Activated T-cell treated with anti-CD3 and anti-CD28 coated beads, Interleukin-2, amount 50 U/mL, for 24 hours (primary cell): ENCODE measurements at regions not wholly inside any gene's neighbourhood (a gene's known extent, or its start where the extent isn't known, plus 50 kb on each side); places are given as distances from the start of the nearest gene placed in this dataset.

Experiments
- DNase-seq: peaks from one replicate; pipeline ENCODE4 v3.0.0-alpha.2; 2020
- H3K27ac Mint-ChIP-seq: 2 replicates; pipeline ENCODE4 v1.8.0; 2020; ENCODE audit warnings: mild to moderate bottlenecking, mixed read lengths
- H3K27me3 Mint-ChIP-seq: 2 replicates; pipeline ENCODE4 v1.8.0; 2020; ENCODE audit warnings: mixed read lengths
- H3K36me3 Mint-ChIP-seq: 2 replicates; pipeline ENCODE4 v1.8.0; 2020; ENCODE audit warnings: low read depth, mixed read lengths
- H3K4me1 Mint-ChIP-seq: 2 replicates; pipeline ENCODE4 v1.8.0; 2020; ENCODE audit warnings: low read depth, mixed read lengths
- H3K4me3 Mint-ChIP-seq: 2 replicates; pipeline ENCODE4 v1.8.0; 2020; ENCODE audit warnings: mild to moderate bottlenecking, moderate library complexity, mixed read lengths
- H3K9me3 Mint-ChIP-seq: 2 replicates; pipeline ENCODE4 v1.8.0; 2020; ENCODE audit warnings: mixed read lengths

DNA sequence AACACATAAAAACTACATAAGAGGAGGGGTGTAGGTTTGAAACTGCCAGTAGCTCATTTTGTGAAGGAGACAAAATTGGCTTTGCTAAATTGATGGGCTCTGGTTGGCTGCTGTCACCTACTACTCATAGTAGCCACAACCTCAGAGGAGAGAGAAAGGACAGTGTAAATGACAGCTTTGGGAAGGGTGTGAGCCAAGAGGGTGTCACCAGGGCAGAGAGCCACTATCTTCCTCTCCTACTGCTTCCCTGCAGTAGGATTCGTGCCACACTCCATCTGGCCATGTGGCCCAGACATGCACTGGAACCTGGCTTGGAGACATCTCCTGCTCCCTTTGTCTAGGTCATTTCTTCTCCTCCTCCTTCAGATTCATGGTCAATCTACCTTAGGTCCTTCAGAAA is 455.9 kb downstream of the ENC1 start:
- H3K27me3 Mint-ChIP-seq = peaks cover 34% of the 10 kb centered on the region
- no peak overlapping the region for H3K4me3 Mint-ChIP-seq
- no peaks in the 10 kb centered on the region for H3K36me3 Mint-ChIP-seq
- peaks cover 9% of the 10 kb centered on the region for H3K4me1 Mint-ChIP-seq
- H3K9me3 Mint-ChIP-seq = no peaks in the 10 kb centered on the region
- no peak for DNase-seq
- no peak overlapping the region for H3K27ac Mint-ChIP-seq

DNA sequence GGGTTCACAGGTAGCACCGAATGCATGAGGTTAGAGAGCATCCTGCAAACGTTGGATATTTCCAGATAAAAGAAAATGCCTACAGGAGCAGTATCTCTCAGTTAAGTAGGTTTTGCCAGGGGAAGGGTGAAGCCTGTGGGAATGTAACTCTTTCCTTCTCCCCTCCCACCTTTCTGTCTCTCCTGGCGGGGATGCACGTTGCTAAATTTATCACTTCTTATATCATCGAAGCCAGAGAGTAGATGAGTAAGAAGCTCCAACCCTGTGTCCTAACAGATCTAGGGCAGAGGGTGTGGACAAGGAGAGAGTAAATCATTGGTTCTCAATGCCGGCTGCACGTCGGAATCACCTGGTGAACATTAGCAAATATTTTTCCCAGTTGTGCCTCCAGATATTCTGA is 457.5 kb downstream of the ENC1 start:
- Mint-ChIP-seq H3K36me3 (no peaks in the 10 kb centered on the region), H3K4me1 (peaks cover 9% of the 10 kb centered on the region), H3K4me3 (no peak overlapping the region), H3K27ac (no peak overlapping the region), H3K9me3 (no peaks in the 10 kb centered on the region), H3K27me3 (peaks cover 39% of the 10 kb centered on the region)
- no peak for DNase-seq

DNA sequence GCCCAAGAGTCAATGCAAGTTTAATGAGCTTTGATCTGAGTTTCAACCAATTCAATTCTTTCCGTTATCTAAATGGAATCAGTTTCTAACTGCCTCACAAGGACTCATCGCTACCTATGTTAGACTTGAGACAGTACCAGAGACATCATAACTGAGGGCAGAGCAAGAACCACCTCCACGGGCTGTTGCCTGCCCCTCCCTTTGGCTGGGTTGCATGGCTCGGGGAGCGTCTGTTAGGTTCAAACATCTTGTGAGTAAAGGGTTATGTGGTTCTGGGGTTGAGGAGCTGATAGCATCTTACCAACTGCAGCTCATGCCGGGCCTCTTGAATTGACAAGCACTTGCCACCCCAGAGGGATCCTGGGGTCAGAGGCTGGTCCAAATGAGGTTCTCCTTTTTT is 457.9 kb downstream of the ENC1 start:
- H3K27ac Mint-ChIP-seq = no peak overlapping the region
- peaks cover 35% of the 10 kb centered on the region for H3K27me3 Mint-ChIP-seq
- no peaks in the 10 kb centered on the region for H3K9me3 Mint-ChIP-seq
- no peak overlapping the region for H3K4me3 Mint-ChIP-seq
- no peaks in the 10 kb centered on the region for H3K36me3 Mint-ChIP-seq
- DNase-seq = peak; percentile 34
- H3K4me1 Mint-ChIP-seq = peaks cover 9% of the 10 kb centered on the region

DNA sequence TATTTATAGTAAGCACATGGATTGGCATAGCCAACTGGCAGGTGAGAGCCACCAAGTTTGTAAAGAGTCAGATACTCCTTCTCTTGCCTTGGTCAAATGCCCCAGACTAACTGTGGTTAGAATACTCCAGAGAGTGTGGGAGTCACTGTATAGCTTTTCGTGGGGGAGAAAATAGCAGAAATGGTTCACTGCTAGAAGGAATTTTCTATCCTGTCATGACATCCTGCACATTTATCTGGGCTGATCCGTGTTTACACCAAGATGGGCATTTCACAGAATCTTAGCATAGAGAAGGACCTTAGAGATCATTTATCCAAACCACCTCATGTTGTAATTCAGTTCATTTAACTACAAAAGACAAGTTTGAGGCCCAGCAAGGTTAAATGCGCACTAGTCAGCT is 460.8 kb downstream of the ENC1 start:
- Mint-ChIP-seq H3K27me3 (peaks cover 40% of the 10 kb centered on the region), H3K4me1 (peaks cover 9% of the 10 kb centered on the region), H3K27ac (no peak overlapping the region), H3K4me3 (no peak overlapping the region), H3K36me3 (no peaks in the 10 kb centered on the region), H3K9me3 (no peaks in the 10 kb centered on the region)
- DNase-seq = no peak

DNA sequence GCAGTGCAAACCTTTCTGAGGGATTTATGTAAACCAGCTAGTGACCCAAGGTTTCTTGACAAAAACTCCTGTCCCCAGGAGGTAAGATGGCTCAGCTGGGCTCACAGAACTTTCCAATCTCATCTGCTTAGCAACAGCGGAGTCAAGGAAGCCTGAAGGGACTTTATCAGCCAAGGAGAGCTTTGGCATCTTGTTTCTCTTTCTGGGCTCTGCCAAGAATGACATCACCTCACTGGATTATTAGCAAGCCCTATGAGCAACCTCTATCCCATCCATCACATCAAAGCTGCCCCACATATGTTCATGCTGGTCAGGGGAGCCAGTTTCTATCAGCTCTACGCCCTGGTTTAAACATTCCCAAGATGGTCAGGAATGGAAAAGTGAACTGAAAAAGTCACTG is 461.3 kb downstream of the ENC1 start:
- no peaks in the 10 kb centered on the region for H3K36me3 Mint-ChIP-seq
- DNase-seq = no peak
- H3K27me3 Mint-ChIP-seq = peaks cover 39% of the 10 kb centered on the region
- H3K27ac Mint-ChIP-seq = no peak overlapping the region
- no peak overlapping the region for H3K4me3 Mint-ChIP-seq
- H3K9me3 Mint-ChIP-seq = no peaks in the 10 kb centered on the region
- H3K4me1 Mint-ChIP-seq = peaks cover 9% of the 10 kb centered on the region

DNA sequence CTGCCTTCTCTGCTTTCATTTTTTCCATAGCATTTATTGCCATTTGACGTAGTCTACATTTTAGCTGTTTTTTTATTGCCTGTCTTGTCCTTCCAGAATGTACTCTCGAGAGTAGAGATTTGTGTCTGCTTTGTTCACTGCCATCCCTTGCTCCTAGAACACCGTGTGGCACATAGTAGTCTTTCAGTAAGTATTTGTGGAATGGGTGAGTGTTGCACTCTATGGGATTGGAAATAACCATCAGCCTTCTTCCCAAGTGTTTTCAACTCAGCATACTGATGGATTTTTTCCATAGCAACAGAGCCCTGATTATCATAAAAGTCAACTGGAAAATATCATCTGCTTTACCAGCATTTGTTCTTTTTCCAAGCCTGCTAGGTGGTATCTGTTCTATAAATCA is 462.6 kb downstream of the ENC1 start:
- Mint-ChIP-seq H3K4me3 (no peak overlapping the region), H3K36me3 (no peaks in the 10 kb centered on the region), H3K27me3 (peaks cover 40% of the 10 kb centered on the region), H3K9me3 (no peaks in the 10 kb centered on the region), H3K27ac (no peak overlapping the region), H3K4me1 (peaks cover 9% of the 10 kb centered on the region)
- DNase-seq = no peak

DNA sequence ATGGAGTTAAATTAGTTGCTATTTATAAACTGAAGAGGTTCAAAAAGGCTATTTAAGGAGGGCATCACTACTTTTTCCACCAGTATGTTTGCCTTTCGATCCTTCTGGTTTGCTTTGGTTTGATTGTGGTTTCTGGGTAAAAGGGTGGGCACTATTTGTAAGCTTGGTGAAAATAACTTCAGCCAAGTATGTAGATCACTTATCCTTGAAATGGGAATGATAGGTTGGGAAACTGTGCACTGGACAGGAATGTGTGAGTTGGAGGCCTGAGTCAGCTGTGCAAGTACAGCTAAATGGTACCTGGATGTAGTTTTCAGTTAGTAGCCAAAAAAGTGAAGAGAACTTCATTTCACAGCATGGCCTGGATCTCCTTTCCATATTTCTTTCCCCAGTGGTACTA is 466.2 kb downstream of the ENC1 start:
- DNase-seq = no peak
- no peaks in the 10 kb centered on the region for H3K4me1 Mint-ChIP-seq
- H3K27ac Mint-ChIP-seq = no peak overlapping the region
- no peaks in the 10 kb centered on the region for H3K36me3 Mint-ChIP-seq
- no peaks in the 10 kb centered on the region for H3K9me3 Mint-ChIP-seq
- peaks cover 26% of the 10 kb centered on the region for H3K27me3 Mint-ChIP-seq
- H3K4me3 Mint-ChIP-seq = no peak overlapping the region

DNA sequence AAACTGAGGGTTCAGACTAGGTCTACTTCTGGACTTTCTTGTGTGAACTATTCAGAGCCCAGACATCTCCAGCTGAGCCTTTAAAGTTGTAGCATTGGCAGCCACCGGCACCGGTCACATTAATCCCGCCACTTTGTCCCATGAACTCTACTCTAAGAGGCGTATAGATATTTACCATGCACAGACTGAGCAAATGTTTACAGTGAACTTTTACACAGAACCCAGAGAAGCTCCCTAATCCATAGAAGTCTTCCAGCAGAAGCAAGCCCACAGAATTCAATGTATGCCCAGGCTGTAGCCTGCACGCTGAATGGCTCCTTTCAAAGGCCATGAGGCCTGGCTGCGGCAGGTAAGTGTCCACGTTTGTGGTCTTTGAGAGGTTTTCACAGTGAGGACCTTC is 466.9 kb downstream of the ENC1 start:
- Mint-ChIP-seq H3K36me3 (no peaks in the 10 kb centered on the region), H3K4me3 (no peak overlapping the region), H3K9me3 (no peaks in the 10 kb centered on the region), H3K27ac (no peak overlapping the region), H3K27me3 (peaks cover 24% of the 10 kb centered on the region), H3K4me1 (no peaks in the 10 kb centered on the region)
- no peak for DNase-seq

DNA sequence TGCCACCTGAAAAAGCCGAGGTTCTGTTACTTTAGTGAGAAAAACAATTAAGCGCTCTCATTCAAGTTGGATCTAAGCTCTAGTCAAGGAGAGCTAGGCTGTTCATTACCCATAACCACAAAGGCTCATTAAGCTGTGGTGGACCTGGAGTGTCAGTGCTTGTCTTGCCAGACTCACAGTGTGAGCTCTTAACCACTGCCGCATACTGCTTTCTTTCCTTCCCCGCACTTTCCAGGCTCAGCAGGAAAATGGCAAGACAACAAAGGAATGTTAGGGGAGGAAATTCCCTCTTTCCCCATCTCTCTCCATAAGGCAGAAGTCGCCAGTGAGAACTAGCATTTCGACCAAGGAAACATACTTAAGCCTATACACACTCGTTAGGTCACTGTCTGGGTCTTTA is 467.3 kb downstream of the ENC1 start:
- Mint-ChIP-seq H3K27ac (no peak overlapping the region), H3K27me3 (peaks cover 21% of the 10 kb centered on the region), H3K9me3 (no peaks in the 10 kb centered on the region), H3K4me1 (no peaks in the 10 kb centered on the region), H3K4me3 (no peak overlapping the region), H3K36me3 (no peaks in the 10 kb centered on the region)
- no peak for DNase-seq

DNA sequence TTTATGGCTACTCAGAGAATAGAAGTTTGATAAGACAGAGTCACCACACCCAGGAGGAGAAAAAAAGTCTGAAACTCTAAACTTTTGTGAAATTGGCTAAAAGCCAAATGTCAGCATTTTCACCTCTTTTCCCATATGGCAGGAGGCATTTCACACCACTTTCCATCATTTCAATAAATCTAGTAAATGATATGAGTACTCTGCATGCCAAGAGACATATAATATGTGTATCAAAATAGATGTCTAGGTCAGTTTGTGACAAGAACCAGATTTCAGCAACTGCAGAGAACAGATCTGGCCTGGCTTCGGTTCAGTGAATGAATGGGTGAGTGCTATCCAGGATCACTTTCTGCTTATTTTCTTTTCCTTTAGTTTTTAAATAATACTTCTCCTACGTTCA is 470.8 kb downstream of the ENC1 start:
- Mint-ChIP-seq H3K36me3 (no peaks in the 10 kb centered on the region), H3K4me1 (no peaks in the 10 kb centered on the region), H3K4me3 (no peak overlapping the region), H3K27me3 (peaks cover 11% of the 10 kb centered on the region), H3K27ac (no peak overlapping the region), H3K9me3 (no peaks in the 10 kb centered on the region)
- no peak for DNase-seq

DNA sequence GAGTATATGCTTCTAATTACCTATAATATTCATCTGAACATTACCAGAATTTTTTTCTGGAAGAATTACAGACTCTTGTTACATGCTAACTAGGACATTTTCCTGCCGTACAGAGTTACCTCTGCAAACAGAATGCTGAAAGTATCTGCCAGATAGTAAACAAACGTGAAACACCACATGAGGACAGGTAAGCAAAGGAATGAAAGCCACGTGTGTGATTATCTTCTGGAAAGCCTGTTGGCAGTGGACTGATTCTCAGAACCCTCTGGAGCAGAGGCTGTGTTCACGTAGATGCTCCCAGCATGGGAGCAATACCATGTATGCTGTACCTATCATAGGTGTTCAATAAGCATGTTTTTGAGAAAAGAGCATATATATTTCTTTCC is 472.6 kb downstream of the ENC1 start:
- Mint-ChIP-seq H3K4me3 (no peak overlapping the region), H3K9me3 (no peaks in the 10 kb centered on the region), H3K27ac (no peak overlapping the region), H3K36me3 (no peaks in the 10 kb centered on the region), H3K4me1 (no peaks in the 10 kb centered on the region), H3K27me3 (peaks cover 7% of the 10 kb centered on the region)
- no peak for DNase-seq

DNA sequence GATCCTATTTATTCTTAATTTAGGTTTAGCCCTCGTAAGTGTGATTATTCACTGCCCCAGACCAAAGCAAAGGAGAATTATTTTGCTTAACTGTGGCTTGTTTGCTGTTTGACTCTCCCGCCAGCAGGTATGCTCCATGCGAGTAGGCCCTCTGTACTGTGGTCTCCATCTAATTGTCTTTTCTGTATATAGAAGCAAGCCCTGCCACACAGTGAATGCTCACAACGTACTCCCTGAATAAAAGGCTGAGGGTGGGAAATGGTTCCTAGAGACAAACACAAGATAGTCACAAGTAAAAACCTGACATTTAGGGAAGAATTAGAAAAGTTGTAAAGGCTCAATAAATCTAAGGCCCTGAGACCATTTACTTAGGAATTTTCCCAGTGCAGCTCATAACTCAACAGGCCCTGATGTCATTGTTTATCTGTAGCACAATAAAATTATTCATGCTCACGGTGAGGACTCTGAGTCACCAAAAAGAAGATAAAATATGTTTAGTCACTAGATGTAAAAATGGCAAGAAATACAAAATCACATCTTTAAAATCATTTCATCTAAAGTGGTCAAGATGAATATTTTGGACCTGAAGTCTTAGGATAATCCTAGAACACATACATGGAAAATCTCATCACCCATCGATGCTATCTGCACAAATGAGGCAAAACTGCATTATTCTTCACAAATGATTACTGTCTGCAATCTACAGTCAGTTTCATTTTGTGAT is 473.2 kb downstream of the ENC1 start:
- Mint-ChIP-seq H3K36me3 (no peaks in the 10 kb centered on the region), H3K4me3 (no peak overlapping the region), H3K4me1 (no peaks in the 10 kb centered on the region), H3K27ac (no peak overlapping the region), H3K27me3 (peaks cover 7% of the 10 kb centered on the region), H3K9me3 (no peaks in the 10 kb centered on the region)
- no peak for DNase-seq

DNA sequence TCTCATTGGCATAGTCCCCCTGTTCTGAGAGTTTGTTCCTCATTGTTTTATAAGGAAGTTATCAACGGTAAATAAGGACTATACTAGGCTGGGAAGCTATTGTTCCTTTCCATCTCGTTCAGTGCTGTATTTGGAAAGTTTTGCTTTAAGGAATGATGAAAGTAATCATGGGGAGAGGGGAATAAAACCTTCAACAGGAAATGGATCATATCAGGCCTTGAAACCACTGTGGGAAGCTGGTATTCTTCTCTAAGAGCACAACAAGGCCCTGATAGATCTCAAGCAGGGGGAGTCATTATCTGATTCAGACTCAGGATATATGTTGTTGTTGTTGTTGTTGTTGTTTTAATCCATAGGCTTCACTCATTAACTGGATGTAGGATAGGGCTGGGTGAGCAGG is 474.5 kb downstream of the ENC1 start:
- Mint-ChIP-seq H3K4me1 (no peaks in the 10 kb centered on the region), H3K27ac (no peak overlapping the region), H3K9me3 (no peaks in the 10 kb centered on the region), H3K27me3 (peaks cover 7% of the 10 kb centered on the region), H3K36me3 (no peaks in the 10 kb centered on the region), H3K4me3 (no peak overlapping the region)
- DNase-seq = no peak

DNA sequence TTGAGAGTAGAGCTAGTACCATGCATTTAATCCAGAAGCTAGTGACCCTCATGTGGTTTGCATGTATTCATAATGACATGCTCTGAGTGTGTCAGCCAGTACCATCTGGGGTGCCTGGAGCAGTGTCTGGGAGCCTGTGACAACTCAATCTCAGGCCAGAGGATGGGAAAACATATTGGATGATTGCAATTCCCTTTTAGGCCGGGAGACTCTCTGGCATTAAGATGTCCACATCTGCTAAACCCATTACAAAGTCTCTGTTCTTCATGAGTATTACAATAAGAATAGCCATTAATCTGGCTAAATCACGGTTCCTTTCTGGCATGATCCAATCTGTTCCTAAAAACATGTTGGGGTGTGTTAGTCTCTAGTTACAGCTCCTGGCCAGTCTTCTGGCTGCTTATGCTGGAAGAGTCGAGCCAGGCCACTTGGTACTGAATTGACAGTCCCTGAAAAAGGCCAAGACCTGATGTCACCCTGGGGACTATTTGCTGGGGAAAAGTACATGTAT is 475.7 kb downstream of the ENC1 start:
- Mint-ChIP-seq H3K27ac (no peak overlapping the region), H3K4me1 (no peaks in the 10 kb centered on the region), H3K27me3 (peaks cover 7% of the 10 kb centered on the region), H3K4me3 (no peak overlapping the region), H3K36me3 (no peaks in the 10 kb centered on the region), H3K9me3 (no peaks in the 10 kb centered on the region)
- no peak for DNase-seq

DNA sequence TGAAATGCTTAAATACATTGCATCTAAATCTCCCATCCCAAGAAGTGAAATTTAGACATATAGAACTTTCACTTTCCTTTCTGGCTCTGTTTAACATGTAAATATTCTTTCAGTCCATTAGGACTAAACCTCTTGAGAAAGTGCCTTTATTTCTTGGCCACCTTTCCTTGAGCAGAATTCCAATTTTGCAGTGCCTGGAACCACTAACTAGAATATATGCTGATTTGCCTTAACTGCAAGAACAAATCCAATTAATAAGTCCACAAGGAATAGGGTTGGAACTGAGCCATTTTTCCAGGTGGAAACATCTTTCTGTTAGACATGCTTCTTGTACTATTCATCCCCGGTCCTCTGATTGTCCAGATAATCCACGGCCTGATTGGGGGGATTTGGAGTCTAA is 478.0 kb downstream of the ENC1 start:
- H3K4me3 Mint-ChIP-seq = no peak overlapping the region
- no peaks in the 10 kb centered on the region for H3K9me3 Mint-ChIP-seq
- H3K36me3 Mint-ChIP-seq = no peaks in the 10 kb centered on the region
- no peak for DNase-seq
- no peaks in the 10 kb centered on the region for H3K4me1 Mint-ChIP-seq
- H3K27ac Mint-ChIP-seq = no peak overlapping the region
- H3K27me3 Mint-ChIP-seq = peaks cover 15% of the 10 kb centered on the region

DNA sequence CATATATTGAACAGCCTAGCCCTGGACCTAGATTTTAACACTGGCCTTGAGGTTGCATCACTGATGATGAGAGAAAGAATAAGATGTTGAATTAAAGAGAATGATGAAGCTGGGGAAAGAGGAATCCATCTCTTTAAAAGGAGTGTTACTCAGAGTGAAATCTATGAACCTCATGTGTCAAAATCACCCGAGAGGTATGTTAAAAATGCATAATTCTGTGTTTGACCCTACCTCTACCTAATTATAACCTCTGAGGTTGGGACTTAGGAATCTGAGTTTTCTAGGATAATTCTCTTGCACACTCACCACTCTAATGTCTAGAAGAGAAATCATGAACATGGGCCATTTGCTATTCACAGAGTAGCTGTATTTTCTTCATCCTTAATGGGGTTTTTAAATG is 479.4 kb downstream of the ENC1 start:
- Mint-ChIP-seq H3K9me3 (no peaks in the 10 kb centered on the region), H3K36me3 (no peaks in the 10 kb centered on the region), H3K27ac (no peak overlapping the region), H3K27me3 (peaks cover 15% of the 10 kb centered on the region), H3K4me3 (no peak overlapping the region), H3K4me1 (no peaks in the 10 kb centered on the region)
- DNase-seq = no peak
